PC-3 (cell line): ENCODE measurements at regions not wholly inside any gene's neighbourhood (a gene's known extent, or its start where the extent isn't known, plus 50 kb on each side); places are given as distances from the start of the nearest gene placed in this dataset.

Experiments
- CTCF ChIP-seq: fragments of 300-600 bp; sonication (generic); conservative IDR thresholded peaks from 2 replicates; pipeline ENCODE4 v1.5.1; 2017; ENCODE audit warnings: antibody characterized with exemption, low read depth, mild to moderate bottlenecking, low read length
- EZH2 ChIP-seq: fragments of 300-600 bp; sonication (generic); IDR thresholded peaks from one replicate; pipeline ENCODE4 v1.6.1; 2017; ENCODE audit warnings: antibody characterized with exemption, mild to moderate bottlenecking, low read length; ENCODE audit not compliant: unreplicated experiment
- EZH2phosphoT487 ChIP-seq: fragments of 300-600 bp; sonication (generic); IDR thresholded peaks from 2 replicates; pipeline ENCODE4 v1.6.1; 2018; ENCODE audit warnings: mild to moderate bottlenecking, antibody characterized with exemption, low read length, borderline replicate concordance

GRCh38 chr3:144063306-144063705, 91.7 kb downstream of the DIPK2A start:
- TF ChIP-seq CTCF (no peak), EZH2phosphoT487 (no peak), EZH2 (no peak)
